Thymus (tissue), 11 donors: ENCODE measurements at regions not wholly inside any gene's neighbourhood (a gene's known extent, or its start where the extent isn't known, plus 50 kb on each side); places are given as distances from the start of the nearest gene placed in this dataset.

Experiments
- DNase-seq, 9 donors: peaks; one replicate each; pipeline ENCODE4 v3.0.0-alpha.2; 2013; ENCODE audit warnings: low spot score in 9 of 9, low read depth in 6 of 9, missing footprints in 1 of 9
- H3K27ac ChIP-seq, 2 donors: one replicate each; pipeline ENCODE4 v1.5.1; 2013; ENCODE audit warnings: control low read depth in 1 of 2, low read depth in 1 of 2, low read length in 1 of 2, mild to moderate bottlenecking in 1 of 2, moderate library complexity in 1 of 2
- H3K27me3 ChIP-seq, 2 donors: one replicate each; pipeline ENCODE4 v1.5.1; 2013; ENCODE audit warnings: low read length in 1 of 2; ENCODE audit not compliant: control insufficient read depth in 2 of 2, insufficient read depth in 1 of 2
- H3K36me3 ChIP-seq, 2 donors: one replicate each; pipeline ENCODE4 v1.5.1; 2013; ENCODE audit warnings: low read length in 1 of 2, mild to moderate bottlenecking in 1 of 2, moderate library complexity in 1 of 2; ENCODE audit not compliant: control insufficient read depth in 2 of 2, insufficient read depth in 2 of 2
- H3K4me1 ChIP-seq, 2 donors: one replicate each; pipeline ENCODE4 v1.5.1; 2013; ENCODE audit warnings: low read length in 2 of 2; ENCODE audit not compliant: control insufficient read depth in 2 of 2, insufficient read depth in 2 of 2
- H3K4me3 ChIP-seq, 2 donors: one replicate each; pipeline ENCODE4 v1.5.1; 2013; ENCODE audit warnings: low read length in 2 of 2, control low read depth in 1 of 2, mild to moderate bottlenecking in 1 of 2
- H3K9me3 ChIP-seq, 2 donors: one replicate each; pipeline ENCODE4 v1.5.1; 2013; ENCODE audit warnings: low read length in 1 of 2, mild to moderate bottlenecking in 1 of 2; ENCODE audit not compliant: control insufficient read depth in 2 of 2, insufficient read depth in 1 of 2
- WGBS: extraction: QIAGEN DNeasy Blood & Tissue Kit; methylation state at CpG from one replicate; pipeline ENCODE4 v1.1.7; 2013; 5-methylcytosine and 5-hydroxymethylcytosine counted together
- donor health status: healthy.

DNA sequence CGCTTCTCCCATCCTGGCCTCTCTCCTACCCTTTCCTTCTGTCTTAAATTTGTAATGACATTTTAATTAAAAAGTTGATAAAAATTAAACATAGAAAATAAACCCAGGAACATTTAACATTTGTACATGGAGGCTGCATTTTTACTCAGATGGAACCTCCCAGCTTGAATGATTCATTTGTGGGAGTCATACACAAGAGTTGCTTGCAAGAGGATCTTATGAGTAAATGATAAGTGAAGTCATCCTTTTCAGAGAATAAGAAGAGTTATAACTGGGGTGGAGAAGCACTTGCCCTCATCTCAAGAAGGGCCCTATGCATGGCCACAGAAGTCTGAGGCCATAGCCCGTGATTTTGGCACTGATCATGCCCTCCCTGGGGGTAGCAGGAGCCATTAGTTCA lies 482.9 kb upstream of the BOD1L1 start:
- Histone ChIP-seq H3K9me3 (no peaks in the 10 kb centered on the region), H3K4me3 (no peak overlapping the region), H3K4me1 (no peaks in the 10 kb centered on the region), H3K27ac (no peak overlapping the region), H3K36me3 (no peaks in the 10 kb centered on the region), H3K27me3 (no peaks in the 10 kb centered on the region)
- 93% methylated on average over 2 of the region's 2 CpGs for WGBS
- no peak for DNase-seq

DNA sequence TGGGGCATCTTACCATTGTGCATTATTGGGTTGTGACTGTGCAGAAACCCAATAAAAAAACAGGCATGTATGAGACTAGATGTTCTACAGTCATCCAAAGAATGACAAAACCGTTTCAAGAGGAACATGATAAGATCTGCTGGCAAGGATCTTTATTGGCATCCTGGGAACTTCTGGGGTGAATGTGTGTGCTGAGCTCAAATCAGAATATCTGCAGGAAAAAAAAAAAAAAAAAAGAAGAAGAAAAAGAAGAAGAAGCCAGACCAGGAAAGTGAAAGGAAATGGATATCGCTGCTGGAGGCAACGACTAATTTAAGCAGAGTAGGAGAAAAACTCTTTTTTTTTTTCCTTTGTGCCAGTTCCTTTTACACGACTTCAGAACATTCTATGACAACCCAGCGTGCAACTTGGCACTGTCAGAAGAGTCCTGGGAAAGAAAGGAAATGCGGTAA lies 484.2 kb upstream of the BOD1L1 start:
- 10% methylated on average over 6 of the region's 6 CpGs for WGBS
- Histone ChIP-seq H3K4me3 (no peak overlapping the region), H3K27me3 (no peaks in the 10 kb centered on the region), H3K27ac (no peak overlapping the region), H3K9me3 (no peaks in the 10 kb centered on the region), H3K4me1 (no peaks in the 10 kb centered on the region), H3K36me3 (no peaks in the 10 kb centered on the region)
- DNase-seq: no peak

DNA sequence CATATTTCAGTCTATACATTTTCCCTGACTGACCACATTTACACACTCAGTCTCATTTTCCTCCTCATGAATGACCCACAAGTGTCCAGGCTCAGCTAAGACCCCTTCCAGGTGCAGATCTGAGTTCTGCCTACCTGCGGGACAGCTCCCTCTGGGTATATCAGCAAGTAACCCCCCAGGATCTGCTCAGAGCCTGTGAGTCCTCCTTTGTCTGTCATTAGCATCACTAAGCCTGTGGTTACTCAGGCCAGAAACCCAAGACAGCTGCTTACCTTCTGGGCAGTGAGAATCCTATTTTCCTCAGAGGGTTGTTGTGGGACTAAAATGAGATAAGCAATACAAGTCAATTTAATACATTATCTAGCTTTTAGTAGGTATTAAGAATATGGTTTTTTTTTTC lies 487.6 kb upstream of the BOD1L1 start:
- Histone ChIP-seq H3K27me3 (no peaks in the 10 kb centered on the region), H3K9me3 (no peaks in the 10 kb centered on the region), H3K36me3 (no peaks in the 10 kb centered on the region), H3K27ac (no peak overlapping the region), H3K4me3 (no peak overlapping the region), H3K4me1 (peaks cover 0 to 4% of the 10 kb centered on the region in 2 donors)
- no peak for DNase-seq
- 95% methylated on average over 1 of the region's 1 CpG for WGBS

DNA sequence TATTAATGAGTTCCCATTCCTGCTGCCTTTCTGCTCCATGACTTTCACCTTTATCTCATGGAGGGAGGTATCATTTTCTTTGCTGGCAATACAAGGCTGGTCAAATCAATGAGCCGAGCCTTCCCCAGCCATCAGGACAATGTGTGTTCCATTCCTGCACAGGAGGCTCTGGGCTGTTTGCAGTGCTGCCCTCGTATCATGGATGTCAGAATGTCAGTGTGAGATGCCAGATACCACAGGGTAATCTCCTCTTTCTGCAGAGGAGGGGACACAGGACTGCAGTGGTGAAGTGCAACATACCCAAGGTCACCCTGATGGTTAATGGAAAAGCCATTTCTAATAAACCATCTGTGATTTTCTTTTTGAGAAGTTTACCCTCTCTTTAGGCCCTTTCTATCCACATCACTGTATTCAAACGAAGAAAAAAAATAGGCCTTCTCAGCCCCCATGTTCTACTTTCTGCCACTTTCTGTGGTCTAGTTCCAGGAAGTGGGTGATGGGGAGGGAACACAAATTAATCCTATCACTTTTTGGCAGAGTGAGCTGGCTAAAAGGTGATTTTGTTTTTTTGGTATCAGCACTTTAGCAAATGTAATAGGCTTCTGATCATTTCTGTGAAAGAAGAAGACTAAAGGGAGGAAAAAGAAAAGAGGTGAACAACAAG lies 490.2 kb upstream of the BOD1L1 start:
- no peaks in the 10 kb centered on the region for H3K27me3 ChIP-seq
- peak in 2 of 9 donors; percentile 2 to 26 for DNase-seq
- H3K4me1 ChIP-seq: peaks cover 0 to 4% of the 10 kb centered on the region in 2 donors
- WGBS: 68% methylated on average over 3 of the region's 3 CpGs
- H3K36me3 ChIP-seq: no peaks in the 10 kb centered on the region
- H3K4me3 ChIP-seq: no peak overlapping the region
- H3K9me3 ChIP-seq: no peaks in the 10 kb centered on the region
- no peak overlapping the region for H3K27ac ChIP-seq

DNA sequence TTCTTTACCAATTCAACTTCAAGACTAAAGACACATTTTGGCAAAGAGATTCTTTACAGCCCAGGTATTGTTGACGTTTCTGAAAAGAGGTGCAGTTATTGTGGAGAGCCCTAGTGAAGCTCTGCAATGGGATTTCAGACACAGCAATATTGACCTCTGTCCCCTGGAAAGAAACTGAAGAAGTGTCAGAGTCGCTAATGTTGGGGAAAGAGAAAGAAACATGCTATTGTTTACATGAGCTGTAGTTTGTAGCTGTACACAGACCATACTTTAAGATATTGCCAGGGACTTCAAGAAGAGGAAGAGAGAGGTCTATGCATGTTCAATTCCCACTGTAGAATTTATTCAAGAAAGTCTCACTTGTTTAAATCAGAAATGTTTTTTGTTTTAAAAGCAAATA lies 497.3 kb upstream of the BOD1L1 start:
- Histone ChIP-seq H3K4me1 (no peaks in the 10 kb centered on the region), H3K36me3 (no peaks in the 10 kb centered on the region), H3K27ac (no peak overlapping the region), H3K27me3 (no peaks in the 10 kb centered on the region), H3K9me3 (no peaks in the 10 kb centered on the region), H3K4me3 (no peak overlapping the region)
- WGBS: 89% methylated on average over 2 of the region's 2 CpGs
- no peak for DNase-seq

DNA sequence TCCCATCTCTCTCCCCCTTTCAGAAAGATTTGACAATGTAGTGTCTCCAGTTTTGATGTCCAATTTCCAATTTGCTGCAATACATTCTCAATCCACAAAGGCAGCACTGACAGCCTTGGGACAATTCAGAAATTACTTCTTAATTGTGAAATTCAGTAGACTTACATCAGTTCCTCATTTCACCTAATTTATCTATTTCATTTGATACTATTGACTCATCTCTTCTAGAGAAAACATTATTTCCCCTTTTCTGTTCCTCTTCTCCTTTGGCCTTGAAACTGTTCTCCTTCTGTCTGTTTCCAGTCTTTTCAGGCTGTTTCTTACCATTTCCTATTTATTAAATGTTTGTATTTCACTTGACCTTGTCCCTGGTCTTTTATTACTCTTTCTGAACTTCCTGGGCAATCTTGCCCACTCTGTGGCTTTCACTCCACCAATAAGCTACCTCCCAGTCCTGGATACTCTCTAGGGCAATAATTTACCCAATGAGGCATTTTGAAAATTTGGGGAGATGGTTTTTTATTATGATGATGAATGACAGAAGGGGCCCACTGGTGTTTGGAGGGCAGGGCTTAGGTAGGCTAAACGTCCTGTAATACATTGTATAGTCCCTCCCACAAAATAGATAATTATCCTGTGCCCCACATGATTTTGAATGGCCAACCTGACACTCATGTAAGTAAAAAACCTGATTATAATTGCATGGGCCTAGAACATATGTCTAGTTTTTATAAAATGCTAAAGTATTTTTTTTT lies 498.0 kb upstream of the BOD1L1 start:
- Histone ChIP-seq H3K36me3 (no peaks in the 10 kb centered on the region), H3K9me3 (no peaks in the 10 kb centered on the region), H3K4me1 (no peaks in the 10 kb centered on the region), H3K27me3 (no peaks in the 10 kb centered on the region), H3K4me3 (no peak overlapping the region), H3K27ac (no peak overlapping the region)
- 71% methylated on average over 1 of the region's 1 CpG for WGBS
- peak in 1 of 9 donors; percentile 7 for DNase-seq

DNA sequence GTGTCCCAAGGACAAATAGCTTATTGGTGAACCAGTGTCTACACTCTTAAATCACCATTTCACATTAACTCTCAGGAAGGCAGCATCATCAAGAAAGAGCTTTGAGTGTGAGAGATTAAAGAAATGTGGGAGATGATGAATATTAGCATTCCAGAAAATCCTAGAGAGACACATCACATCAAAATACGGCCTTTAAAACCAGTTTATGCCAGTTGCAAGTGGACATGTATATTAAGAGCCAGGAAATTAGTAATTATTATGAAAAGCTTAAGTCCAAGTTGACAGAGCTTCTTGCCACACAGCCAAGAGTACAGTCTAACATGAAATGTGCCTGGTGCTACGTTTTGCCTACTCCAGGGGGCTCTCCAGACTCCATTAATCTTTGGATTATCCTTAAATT lies 503.0 kb upstream of the BOD1L1 start:
- Histone ChIP-seq H3K27ac (no peak overlapping the region), H3K4me3 (no peak overlapping the region), H3K36me3 (no peaks in the 10 kb centered on the region), H3K9me3 (no peaks in the 10 kb centered on the region), H3K27me3 (no peaks in the 10 kb centered on the region), H3K4me1 (no peaks in the 10 kb centered on the region)
- DNase-seq: no peak
- WGBS: 90% methylated on average over 2 of the region's 2 CpGs

DNA sequence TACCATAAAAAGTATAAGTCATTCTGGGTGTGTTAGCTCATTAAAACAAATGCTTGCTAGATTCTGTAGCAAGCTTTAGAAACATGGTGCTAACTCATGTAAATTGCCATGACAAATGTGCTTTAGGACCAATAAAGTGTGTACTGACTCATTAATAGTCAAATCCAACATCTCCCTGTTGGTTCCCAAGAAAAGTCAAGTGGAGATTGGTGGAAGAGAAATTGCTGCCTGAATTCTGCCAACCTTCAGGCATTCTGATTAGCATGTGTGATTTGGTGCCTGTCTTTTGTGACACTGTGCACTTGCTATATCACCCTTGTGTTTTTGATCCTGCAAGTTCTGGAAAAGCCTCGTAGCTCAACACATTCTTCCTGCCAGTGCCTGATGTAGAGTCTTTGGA lies 503.8 kb upstream of the BOD1L1 start:
- H3K4me1 ChIP-seq: no peaks in the 10 kb centered on the region
- WGBS: 94% methylated on average over 1 of the region's 1 CpG
- DNase-seq: no peak
- H3K27ac ChIP-seq: no peak overlapping the region
- no peaks in the 10 kb centered on the region for H3K27me3 ChIP-seq
- no peaks in the 10 kb centered on the region for H3K9me3 ChIP-seq
- no peaks in the 10 kb centered on the region for H3K36me3 ChIP-seq
- no peak overlapping the region for H3K4me3 ChIP-seq

DNA sequence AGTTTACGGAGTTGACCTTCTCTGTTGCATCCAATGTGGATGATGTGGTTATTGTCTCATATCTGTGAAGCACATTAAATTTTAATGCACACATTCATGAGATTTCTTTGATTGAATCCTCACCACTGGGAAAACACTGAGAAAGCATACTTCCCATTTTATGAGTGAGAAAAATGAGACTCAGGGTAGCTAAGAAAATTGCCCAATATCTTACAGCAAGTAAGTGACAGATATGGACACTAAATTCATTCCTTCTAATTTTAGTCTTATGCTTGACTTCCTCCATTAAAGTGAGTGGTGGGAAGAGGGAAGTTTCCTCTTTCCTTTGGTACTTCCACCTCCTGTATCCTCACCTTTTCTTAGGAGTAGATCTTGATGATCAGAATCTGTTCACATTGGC lies 504.8 kb upstream of the BOD1L1 start:
- 97% methylated on average over 1 of the region's 1 CpG for WGBS
- H3K36me3 ChIP-seq: no peaks in the 10 kb centered on the region
- no peak overlapping the region for H3K4me3 ChIP-seq
- H3K27me3 ChIP-seq: no peaks in the 10 kb centered on the region
- no peak overlapping the region for H3K27ac ChIP-seq
- H3K9me3 ChIP-seq: no peaks in the 10 kb centered on the region
- DNase-seq: no peak
- H3K4me1 ChIP-seq: no peaks in the 10 kb centered on the region
